BJ (cell line): ENCODE measurements at regions not wholly inside any gene's neighbourhood (a gene's known extent, or its start where the extent isn't known, plus 50 kb on each side); places are given as distances from the start of the nearest gene placed in this dataset.
"Not testable (repeated sequence)": the region's sequence is repeated elsewhere in the genome, so short reads cannot be mapped to it uniquely, and the experiment has no call there.

ENCODE experiments used
- CTCF ChIA-PET: fragments of 350-600 bp; formaldehyde crosslinking; extraction: SDS; loops from one replicate; lab custom pipeline; 2021; ENCODE audit warnings: antibody characterized with exemption, inconsistent platforms; lab: Yijun Ruan, JAX
- POLR2A ChIA-PET: fragments of 300-600 bp; sonication (Branson Sonifier 250); formaldehyde crosslinking; extraction: SDS; loops from one replicate; lab custom pipeline; 2021; ENCODE audit warnings: antibody characterized with exemption; lab: Charles Lee
- DNase-seq: peaks from one replicate; pipeline ENCODE4 v3.0.0-alpha.2; 2011; ENCODE audit warnings: low read depth
- H3K27me3 ChIP-seq: 2 replicates; pipeline ENCODE4 v1.6.0; 2011; ENCODE audit warnings: low read length; ENCODE audit not compliant: control insufficient read depth, insufficient read depth
- H3K36me3 ChIP-seq: 2 replicates; pipeline ENCODE4 v1.5.1; 2011; ENCODE audit warnings: low read length; ENCODE audit not compliant: control insufficient read depth, insufficient read depth
- H3K4me3 ChIP-seq: 2 replicates; pipeline ENCODE4 v1.5.1; 2011; ENCODE audit warnings: low read depth, mild to moderate bottlenecking, control low read depth, low read length
- CTCF ChIP-seq: IDR thresholded peaks from 2 replicates; pipeline ENCODE4 v1.5.1; 2011; ENCODE audit warnings: low read depth, mild to moderate bottlenecking, control low read depth, inconsistent platforms, low read length, moderate library complexity; ENCODE audit not compliant: insufficient read depth

GRCh38 chr1:38735651-38736161 lies 123.9 kb downstream of the RRAGC start:
- ChIA-PET POLR2A (no interaction called here), CTCF (no interaction called here)
- no peak for TF ChIP-seq CTCF
- H3K4me3 ChIP-seq: no peak overlapping the region
- DNase-seq: no peak
- no peaks in the 10 kb centered on the region for H3K36me3 ChIP-seq
- no peaks in the 10 kb centered on the region for H3K27me3 ChIP-seq

- CTCF ChIA-PET: no interaction called here
- POLR2A ChIA-PET: no interaction called here
- H3K36me3 ChIP-seq: no peaks in the 10 kb centered on the region
- DNase-seq: no peak
- H3K4me3 ChIP-seq: no peak overlapping the region
- H3K27me3 ChIP-seq: no peaks in the 10 kb centered on the region
- TF ChIP-seq CTCF: no peak
These were observed 125.8 kb downstream of the RRAGC start for GRCh38 chr1:38733761-38734160.

- CTCF ChIA-PET: no interaction called here
- DNase-seq: no peak
These were observed 128.8 kb downstream of the RRAGC start for GRCh38 chr1:38730511-38731397.

GRCh38 chr1:38728585-38728908 lies 131.0 kb downstream of the RRAGC start:
- Histone ChIP-seq H3K27me3 (0 out of 2 replicates have a peak, but pooled peaks cover 1% of the 10 kb centered on the region), H3K36me3 (no peaks in the 10 kb centered on the region), H3K4me3 (no peak overlapping the region)
- no peak for TF ChIP-seq CTCF
- DNase-seq: no peak
- POLR2A ChIA-PET: no interaction called here
- CTCF ChIA-PET: no interaction called here

More at GRCh38 chr1:38730511-38731397, 128.8 kb downstream of the RRAGC start:
- 0 out of 2 replicates have a peak, but pooled peaks cover 1% of the 10 kb centered on the region for H3K27me3 ChIP-seq
- H3K4me3 ChIP-seq: no peak overlapping the region
- H3K36me3 ChIP-seq: no peaks in the 10 kb centered on the region
- POLR2A ChIA-PET: no interaction called here
- no peak for TF ChIP-seq CTCF

- TF ChIP-seq CTCF: no peak
- H3K27me3 ChIP-seq: 0 out of 2 replicates have a peak, but pooled peaks cover 1% of the 10 kb centered on the region
- ChIA-PET CTCF (no interaction called here), POLR2A (no interaction called here)
- H3K36me3 ChIP-seq: no peaks in the 10 kb centered on the region
- no peak for DNase-seq
- no peak overlapping the region for H3K4me3 ChIP-seq
These were observed 131.6 kb downstream of the RRAGC start for GRCh38 chr1:38727684-38728584.

GRCh38 chr1:38725321-38725961 lies 134.1 kb downstream of the RRAGC start:
- H3K27me3 ChIP-seq, POLR2A ChIA-PET, H3K4me3 ChIP-seq, DNase-seq, H3K36me3 ChIP-seq: not testable (repeated sequence)
- CTCF ChIA-PET: interaction anchor here (1.4 kb wide), 1 partner anchor 12 kb away, joined by 3 read pairs; no protein-coding TSS in a partner anchor
